ENCODE measurements at regions not wholly inside any gene's neighbourhood (a gene's known extent, or its start where the extent isn't known, plus 50 kb on each side); places are given as distances from the start of the nearest gene placed in this dataset.

DNA sequence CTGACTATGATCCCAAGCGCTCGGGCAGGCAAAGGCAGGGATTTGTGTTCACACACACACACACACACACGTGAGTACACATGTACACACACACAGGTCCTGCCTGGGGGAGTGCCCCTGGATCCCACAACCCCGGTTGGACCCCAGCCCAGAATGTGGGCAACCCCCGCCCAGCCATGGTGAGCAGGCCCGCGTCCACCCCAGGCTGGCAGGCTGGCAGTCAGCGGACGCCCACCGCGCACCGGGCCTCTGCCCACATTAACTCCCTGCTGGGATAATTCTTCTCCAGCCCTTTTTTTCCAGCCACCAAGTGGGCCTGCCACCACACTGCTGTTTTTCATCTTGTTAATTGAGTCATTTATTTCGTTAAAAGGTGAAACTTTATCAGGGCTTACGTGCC, 256.2 kb downstream of the BCL11B start:
- no peak for DNase-seq
- intact Hi-C loops (cut with DNase I), result no loop called here
- no peak overlapping the region for H3K9ac ChIP-seq (ENCODE audit: low read depth in 2 of 2, low read length in 2 of 2)

DNA sequence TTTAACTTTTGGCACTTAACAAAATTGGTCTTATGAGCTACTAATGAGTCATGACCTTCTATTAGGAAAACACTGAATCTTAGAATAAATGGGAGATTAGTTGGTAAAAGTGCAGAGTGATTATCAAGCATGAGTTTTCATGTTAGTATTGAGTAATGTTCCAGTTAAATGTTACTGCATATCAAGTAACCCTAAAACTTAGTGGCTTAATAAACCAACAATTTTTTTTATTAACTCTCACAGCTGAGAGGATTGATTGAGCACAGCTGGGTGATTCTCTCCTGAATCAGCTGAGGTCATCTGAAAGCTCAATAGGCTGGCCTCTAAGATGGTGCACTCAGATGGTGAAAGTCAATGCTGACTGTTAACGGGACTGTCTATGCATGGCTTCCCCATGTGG, 248.6 kb downstream of the BCL11B start:
- Histone ChIP-seq H3K9me3 (no peaks in the 10 kb centered on the region), H3K36me3 (no peaks in the 10 kb centered on the region), H3K27me3 (no peaks in the 10 kb centered on the region), H3K4me1 (no peaks in the 10 kb centered on the region), H3K4me3 (no peak overlapping the region), H3K9ac (ENCODE audit: low read depth in 2 of 2, low read length in 2 of 2) (no peak overlapping the region), H3K27ac (no peak overlapping the region)
- TF ChIP-seq, protein P1, sequence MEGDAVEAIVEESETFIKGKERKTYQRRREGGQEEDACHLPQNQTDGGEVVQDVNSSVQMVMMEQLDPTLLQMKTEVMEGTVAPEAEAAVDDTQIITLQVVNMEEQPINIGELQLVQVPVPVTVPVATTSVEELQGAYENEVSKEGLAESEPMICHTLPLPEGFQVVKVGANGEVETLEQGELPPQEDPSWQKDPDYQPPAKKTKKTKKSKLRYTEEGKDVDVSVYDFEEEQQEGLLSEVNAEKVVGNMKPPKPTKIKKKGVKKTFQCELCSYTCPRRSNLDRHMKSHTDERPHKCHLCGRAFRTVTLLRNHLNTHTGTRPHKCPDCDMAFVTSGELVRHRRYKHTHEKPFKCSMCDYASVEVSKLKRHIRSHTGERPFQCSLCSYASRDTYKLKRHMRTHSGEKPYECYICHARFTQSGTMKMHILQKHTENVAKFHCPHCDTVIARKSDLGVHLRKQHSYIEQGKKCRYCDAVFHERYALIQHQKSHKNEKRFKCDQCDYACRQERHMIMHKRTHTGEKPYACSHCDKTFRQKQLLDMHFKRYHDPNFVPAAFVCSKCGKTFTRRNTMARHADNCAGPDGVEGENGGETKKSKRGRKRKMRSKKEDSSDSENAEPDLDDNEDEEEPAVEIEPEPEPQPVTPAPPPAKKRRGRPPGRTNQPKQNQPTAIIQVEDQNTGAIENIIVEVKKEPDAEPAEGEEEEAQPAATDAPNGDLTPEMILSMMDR (IDR thresholded peaks at IDR 0.05), result no peak
- no peak for DNase-seq
- intact Hi-C loops (cut with DNase I), result no loop called here

More for the DNA sequence above, 256.2 kb downstream of the BCL11B start:
- Histone ChIP-seq H3K9me3 (no peaks in the 10 kb centered on the region), H3K4me3 (no peak overlapping the region), H3K4me1 (no peaks in the 10 kb centered on the region), H3K36me3 (no peaks in the 10 kb centered on the region), H3K27ac (no peak overlapping the region), H3K27me3 (no peaks in the 10 kb centered on the region)
- TF ChIP-seq, protein P1 (IDR thresholded peaks at IDR 0.05), result no peak

DNA sequence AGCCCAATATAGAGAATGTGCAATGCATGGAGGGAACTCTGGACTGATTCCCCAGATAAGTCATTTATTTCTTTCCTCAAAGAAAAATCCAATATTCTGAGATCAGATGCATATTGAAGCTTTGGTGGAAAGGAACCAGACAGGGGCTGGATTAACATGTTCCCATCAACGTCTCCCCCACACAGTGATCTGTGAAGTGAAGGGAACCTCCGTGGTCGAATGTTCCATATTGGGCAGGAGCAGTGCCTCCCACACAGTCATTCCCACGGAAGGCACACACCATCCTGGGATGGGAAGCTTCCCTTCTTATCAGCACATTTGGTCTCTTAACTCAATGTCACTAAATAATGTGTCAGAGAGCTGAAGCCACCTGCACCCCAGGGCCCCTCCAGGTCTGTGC, 247.1 kb downstream of the BCL11B start:
- no peak overlapping the region for H3K9ac ChIP-seq (ENCODE audit: low read depth in 2 of 2, low read length in 2 of 2)
- DNase-seq, result no peak
- H3K36me3 ChIP-seq, result no peaks in the 10 kb centered on the region
- H3K9me3 ChIP-seq, result no peaks in the 10 kb centered on the region
- intact Hi-C loops (cut with DNase I), result no loop called here
- H3K27me3 ChIP-seq, result no peaks in the 10 kb centered on the region
- H3K27ac ChIP-seq, result no peak overlapping the region
- H3K4me3 ChIP-seq, result no peak overlapping the region
- no peaks in the 10 kb centered on the region for H3K4me1 ChIP-seq
- TF ChIP-seq, protein P1 (IDR thresholded peaks at IDR 0.05), result no peak

DNA sequence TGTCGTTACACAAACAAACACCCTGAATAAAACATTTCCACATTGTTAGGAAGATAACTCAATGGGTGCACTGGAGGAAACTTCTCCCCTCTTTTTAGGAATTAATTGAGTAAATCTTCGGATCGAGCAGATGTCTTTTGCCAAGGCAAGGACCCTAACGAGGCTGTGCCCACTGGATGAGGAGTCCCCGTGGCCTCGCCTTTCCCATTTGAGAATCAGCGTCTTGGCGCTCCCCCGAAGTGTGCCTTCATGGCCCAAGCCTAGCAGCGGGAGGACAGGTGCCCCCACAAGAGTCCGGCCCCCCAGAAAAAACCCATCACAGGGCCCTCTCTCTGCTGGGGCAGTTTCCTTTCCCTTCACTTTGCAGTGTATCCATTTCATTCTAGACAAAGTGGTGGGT, 246.6 kb downstream of the BCL11B start:
- no peak overlapping the region for H3K27ac ChIP-seq
- H3K4me1 ChIP-seq, result no peaks in the 10 kb centered on the region
- no peak overlapping the region for H3K9ac ChIP-seq (ENCODE audit: low read depth in 2 of 2, low read length in 2 of 2)
- no peak for DNase-seq
- H3K27me3 ChIP-seq, result no peaks in the 10 kb centered on the region
- intact Hi-C loops (cut with DNase I), result no loop called here
- TF ChIP-seq, protein P1 (IDR thresholded peaks at IDR 0.05), result no peak
- H3K4me3 ChIP-seq, result no peak overlapping the region
- no peaks in the 10 kb centered on the region for H3K9me3 ChIP-seq
- no peaks in the 10 kb centered on the region for H3K36me3 ChIP-seq

DNA sequence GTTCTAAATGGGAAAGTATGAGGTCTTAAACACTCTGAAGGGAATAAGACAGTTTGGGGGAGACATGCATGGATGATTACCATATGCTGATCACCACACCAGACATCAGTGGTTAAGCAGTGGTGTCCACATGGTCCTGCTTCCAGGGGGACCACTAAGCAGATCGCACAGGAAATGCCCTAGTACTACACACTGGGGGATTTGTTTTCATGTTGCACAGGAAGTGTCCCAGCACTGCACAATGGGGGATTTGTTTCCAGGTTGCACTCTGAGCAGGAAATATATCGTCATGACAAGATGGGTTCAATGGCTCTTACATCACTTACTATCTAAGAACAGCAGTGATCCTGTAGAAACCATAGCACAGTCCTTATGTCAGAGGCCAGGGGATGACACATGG, 245.5 kb downstream of the BCL11B start:
- no peak for DNase-seq
- Histone ChIP-seq H3K27ac (no peak overlapping the region), H3K27me3 (no peaks in the 10 kb centered on the region), H3K4me3 (no peak overlapping the region), H3K9ac (ENCODE audit: low read depth in 2 of 2, low read length in 2 of 2) (no peak overlapping the region), H3K36me3 (no peaks in the 10 kb centered on the region), H3K4me1 (no peaks in the 10 kb centered on the region), H3K9me3 (no peaks in the 10 kb centered on the region)
- intact Hi-C loops (cut with DNase I), result no loop called here
- TF ChIP-seq, protein P1 (IDR thresholded peaks at IDR 0.05), result no peak

DNA sequence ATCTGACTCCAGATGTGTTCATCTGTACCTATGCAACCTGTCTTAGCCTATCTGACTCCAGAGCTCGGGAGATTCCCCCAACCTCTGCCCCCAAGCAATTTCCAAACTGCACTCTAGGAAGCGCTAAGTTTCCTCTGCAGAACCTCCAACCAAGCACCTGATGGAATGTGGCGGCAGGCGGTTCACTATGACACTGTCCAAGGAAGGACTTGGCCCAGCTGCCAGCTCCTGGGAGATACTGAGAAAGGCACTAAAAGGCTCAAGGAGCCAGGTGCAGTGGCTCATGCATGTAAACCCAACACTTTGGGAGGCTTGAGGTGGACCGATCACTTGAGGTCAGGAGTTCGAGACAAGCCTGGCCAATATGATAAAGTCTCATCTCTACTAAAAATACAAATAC, 244.0 kb downstream of the BCL11B start:
- no peak overlapping the region for H3K9ac ChIP-seq (ENCODE audit: low read depth in 2 of 2, low read length in 2 of 2)
- H3K9me3 ChIP-seq, result no peaks in the 10 kb centered on the region
- TF ChIP-seq, protein P1 (IDR thresholded peaks at IDR 0.05), result no peak
- no peaks in the 10 kb centered on the region for H3K36me3 ChIP-seq
- DNase-seq, result no peak
- H3K4me3 ChIP-seq, result no peak overlapping the region
- no peaks in the 10 kb centered on the region for H3K4me1 ChIP-seq
- no peaks in the 10 kb centered on the region for H3K27me3 ChIP-seq
- intact Hi-C loops (cut with DNase I), result no loop called here
- H3K27ac ChIP-seq, result no peak overlapping the region

All from colonic mucosa (tissue), 4 donors.